ACC112 (cell line): ENCODE measurements at regions not wholly inside any gene's neighbourhood (a gene's known extent, or its start where the extent isn't known, plus 50 kb on each side); places are given as distances from the start of the nearest gene placed in this dataset.

ENCODE experiments used
- H2AFZ ChIP-seq: fragments of 200-600 bp; sonication (generic); one replicate; pipeline ENCODE4 v1.6.0; 2017; ENCODE audit warnings: antibody characterized with exemption, low read length; ENCODE audit not compliant: unreplicated experiment
- H3K27ac ChIP-seq: fragments of 200-600 bp; sonication (generic); 2 replicates; pipeline ENCODE4 v1.5.1; 2014; ENCODE audit warnings: low read depth, mild to moderate bottlenecking, antibody characterized with exemption, low read length, moderate library complexity
- H3K27me3 ChIP-seq: fragments of 200-600 bp; sonication (generic); 2 replicates; pipeline ENCODE4 v1.6.1; 2014; ENCODE audit warnings: mild to moderate bottlenecking, antibody characterized with exemption, low read length, moderate library complexity, mixed read lengths; ENCODE audit not compliant: insufficient read depth
- H3K36me3 ChIP-seq: fragments of 200-600 bp; sonication (generic); 2 replicates; pipeline ENCODE4 v1.6.1; 2016; ENCODE audit warnings: mild to moderate bottlenecking, antibody characterized with exemption, low read length, moderate library complexity, mixed read lengths; ENCODE audit not compliant: insufficient read depth
- H3K4me1 ChIP-seq: fragments of 200-600 bp; sonication (generic); one replicate; pipeline ENCODE4 v1.6.1; 2016; ENCODE audit warnings: low read length, mixed read lengths; ENCODE audit not compliant: insufficient read depth, unreplicated experiment, control insufficient read depth
- H3K4me3 ChIP-seq: fragments of 200-600 bp; sonication (generic); 2 replicates; pipeline ENCODE4 v1.5.1; 2014; ENCODE audit warnings: mild to moderate bottlenecking, low read depth, low read length
- H3K79me2 ChIP-seq: fragments of 200-600 bp; sonication (generic); one replicate; pipeline ENCODE4 v1.6.0; 2016; ENCODE audit warnings: low read length; ENCODE audit not compliant: control insufficient read depth, unreplicated experiment, insufficient read depth

GRCh38 chr5:9957214-9957613 is 292.5 kb downstream of the ATPSCKMT start:
- H3K36me3 ChIP-seq, result no peaks in the 10 kb centered on the region
- H3K4me3 ChIP-seq, result no peak overlapping the region
- H2AFZ ChIP-seq, result no peak overlapping the region
- no peaks in the 10 kb centered on the region for H3K79me2 ChIP-seq
- H3K27me3 ChIP-seq, result peaks cover 12% of the 10 kb centered on the region; the same call in 1 of the 2 replicates
- no peak overlapping the region for H3K27ac ChIP-seq
- H3K4me1 ChIP-seq, result no peaks in the 10 kb centered on the region

GRCh38 chr5:9956725-9957124 is 293.0 kb downstream of the ATPSCKMT start:
- Histone ChIP-seq H3K36me3 (no peaks in the 10 kb centered on the region), H3K27ac (no peak overlapping the region), H3K4me3 (no peak overlapping the region), H3K27me3 (peaks cover 13% of the 10 kb centered on the region; the same call in 1 of the 2 replicates), H3K79me2 (no peaks in the 10 kb centered on the region), H2AFZ (no peak overlapping the region), H3K4me1 (no peaks in the 10 kb centered on the region)

GRCh38 chr5:9955586-9955985 is 294.1 kb downstream of the ATPSCKMT start:
- Histone ChIP-seq H2AFZ (no peak overlapping the region), H3K27ac (no peak overlapping the region), H3K79me2 (no peaks in the 10 kb centered on the region), H3K36me3 (no peaks in the 10 kb centered on the region), H3K27me3 (peaks cover 16% of the 10 kb centered on the region; the same call in 1 of the 2 replicates), H3K4me3 (no peak overlapping the region), H3K4me1 (no peaks in the 10 kb centered on the region)

- no peak overlapping the region for H2AFZ ChIP-seq
- no peak overlapping the region for H3K27ac ChIP-seq
- peaks cover 16% of the 10 kb centered on the region; the same call in 1 of the 2 replicates for H3K27me3 ChIP-seq
- H3K4me1 ChIP-seq, result no peaks in the 10 kb centered on the region
- H3K36me3 ChIP-seq, result no peaks in the 10 kb centered on the region
- H3K79me2 ChIP-seq, result no peaks in the 10 kb centered on the region
- H3K4me3 ChIP-seq, result no peak overlapping the region
Measured at GRCh38 chr5:9954869-9955268, 294.8 kb downstream of the ATPSCKMT start.

GRCh38 chr5:9953691-9954090 is 296.0 kb downstream of the ATPSCKMT start:
- no peaks in the 10 kb centered on the region for H3K4me1 ChIP-seq
- no peak overlapping the region for H2AFZ ChIP-seq
- no peak overlapping the region for H3K4me3 ChIP-seq
- no peak overlapping the region for H3K27ac ChIP-seq
- H3K79me2 ChIP-seq, result no peaks in the 10 kb centered on the region
- no peaks in the 10 kb centered on the region for H3K36me3 ChIP-seq
- peaks cover 16% of the 10 kb centered on the region; the same call in 1 of the 2 replicates for H3K27me3 ChIP-seq

GRCh38 chr5:9951865-9952516 is 297.7 kb downstream of the ATPSCKMT start:
- H3K4me3 ChIP-seq, result no peak overlapping the region
- no peaks in the 10 kb centered on the region for H3K79me2 ChIP-seq
- no peaks in the 10 kb centered on the region for H3K4me1 ChIP-seq
- no peaks in the 10 kb centered on the region for H3K36me3 ChIP-seq
- H3K27me3 ChIP-seq, result peaks cover 16% of the 10 kb centered on the region; the same call in 1 of the 2 replicates
- H3K27ac ChIP-seq, result no peak overlapping the region
- H2AFZ ChIP-seq, result no peak overlapping the region

- peaks cover 8% of the 10 kb centered on the region; the same call in 1 of the 2 replicates for H3K27me3 ChIP-seq
- H3K79me2 ChIP-seq, result no peaks in the 10 kb centered on the region
- H3K4me1 ChIP-seq, result no peaks in the 10 kb centered on the region
- H3K27ac ChIP-seq, result no peak overlapping the region
- H2AFZ ChIP-seq, result no peak overlapping the region
- H3K36me3 ChIP-seq, result no peaks in the 10 kb centered on the region
- H3K4me3 ChIP-seq, result no peak overlapping the region
Measured at GRCh38 chr5:9947944-9948343, 301.7 kb downstream of the ATPSCKMT start.

- Histone ChIP-seq H2AFZ (no peak overlapping the region), H3K4me3 (no peak overlapping the region), H3K36me3 (no peaks in the 10 kb centered on the region), H3K79me2 (no peaks in the 10 kb centered on the region), H3K27ac (no peak overlapping the region), H3K4me1 (no peaks in the 10 kb centered on the region), H3K27me3 (peaks cover 5% of the 10 kb centered on the region; the same call in 1 of the 2 replicates)
Measured at GRCh38 chr5:9947225-9947714, 302.4 kb downstream of the ATPSCKMT start.

GRCh38 chr5:9932770-9933169 is 302.6 kb upstream of the TAS2R1 start:
- Histone ChIP-seq H3K4me1 (peaks cover 6% of the 10 kb centered on the region), H3K27me3 (no peaks in the 10 kb centered on the region), H3K27ac (no peak overlapping the region), H3K4me3 (no peak overlapping the region), H3K36me3 (no peaks in the 10 kb centered on the region), H2AFZ (no peak overlapping the region), H3K79me2 (no peaks in the 10 kb centered on the region)

GRCh38 chr5:9930156-9930555 is 300.0 kb upstream of the TAS2R1 start:
- no peaks in the 10 kb centered on the region for H3K27me3 ChIP-seq
- H3K79me2 ChIP-seq, result no peaks in the 10 kb centered on the region
- H3K4me3 ChIP-seq, result no peak overlapping the region
- no peak overlapping the region for H2AFZ ChIP-seq
- no peak overlapping the region for H3K27ac ChIP-seq
- H3K36me3 ChIP-seq, result no peaks in the 10 kb centered on the region
- H3K4me1 ChIP-seq, result peaks cover 17% of the 10 kb centered on the region

GRCh38 chr5:9928326-9928725 is 298.2 kb upstream of the TAS2R1 start:
- Histone ChIP-seq H2AFZ (no peak overlapping the region), H3K79me2 (no peaks in the 10 kb centered on the region), H3K4me3 (no peak overlapping the region), H3K27me3 (no peaks in the 10 kb centered on the region), H3K27ac (no peak overlapping the region), H3K4me1 (peaks cover 26% of the 10 kb centered on the region), H3K36me3 (no peaks in the 10 kb centered on the region)
